Embryonic facial prominence (tissue), 1 donor: ENCODE measurements at regions not wholly inside any gene's neighbourhood (a gene's known extent, or its start where the extent isn't known, plus 50 kb on each side); places are given as distances from the start of the nearest gene placed in this dataset.

ENCODE experiments used
- DNase-seq: peaks from one replicate; pipeline ENCODE4 v3.0.0-alpha.2; 2016; ENCODE audit errors: extremely low spot score

- DNase-seq, result no peak
Observed at GRCh38 chr9:1429297-1429696, 379.1 kb downstream of the DMRT2 start.

- no peak for DNase-seq
Observed at GRCh38 chr9:1431461-1431860, 381.3 kb downstream of the DMRT2 start.

GRCh38 chr9:1434052-1434767, 384.1 kb downstream of the DMRT2 start:
- DNase-seq, result peak; percentile 56

- DNase-seq, result no peak
Observed at GRCh38 chr9:1434811-1435210, 384.7 kb downstream of the DMRT2 start.

GRCh38 chr9:1440256-1440655, 390.1 kb downstream of the DMRT2 start:
- DNase-seq, result no peak

- DNase-seq, result no peak
Observed at GRCh38 chr9:1442105-1442504, 391.9 kb downstream of the DMRT2 start.

GRCh38 chr9:1443450-1443849, 393.3 kb downstream of the DMRT2 start:
- DNase-seq, result no peak

- DNase-seq, result no peak
Observed at GRCh38 chr9:1446671-1447070, 396.5 kb downstream of the DMRT2 start.

GRCh38 chr9:1453636-1454035, 403.5 kb downstream of the DMRT2 start:
- DNase-seq, result no peak

GRCh38 chr9:1454211-1454610, 404.1 kb downstream of the DMRT2 start:
- no peak for DNase-seq

- DNase-seq, result no peak
Observed at GRCh38 chr9:1454616-1455347, 404.6 kb downstream of the DMRT2 start.

GRCh38 chr9:1455766-1456165, 405.6 kb downstream of the DMRT2 start:
- no peak for DNase-seq

- DNase-seq, result no peak
Observed at GRCh38 chr9:1456301-1457024, 406.3 kb downstream of the DMRT2 start.

- DNase-seq, result no peak
Observed at GRCh38 chr9:1457460-1457859, 407.3 kb downstream of the DMRT2 start.

- DNase-seq, result no peak
Observed at GRCh38 chr9:1458503-1458902, 408.3 kb downstream of the DMRT2 start.

GRCh38 chr9:1460143-1460769, 410.1 kb downstream of the DMRT2 start:
- no peak for DNase-seq

- no peak for DNase-seq
Observed at GRCh38 chr9:1461812-1462211, 411.7 kb downstream of the DMRT2 start.

GRCh38 chr9:1462626-1463308, 412.6 kb downstream of the DMRT2 start:
- DNase-seq, result no peak

GRCh38 chr9:1469996-1470395, 419.8 kb downstream of the DMRT2 start:
- DNase-seq, result no peak

- DNase-seq, result no peak
Observed at GRCh38 chr9:1473956-1474634, 423.9 kb downstream of the DMRT2 start.

GRCh38 chr9:1474671-1475070, 424.5 kb downstream of the DMRT2 start:
- no peak for DNase-seq
